ENCODE measurements at regions not wholly inside any gene's neighbourhood (a gene's known extent, or its start where the extent isn't known, plus 50 kb on each side); places are given as distances from the start of the nearest gene placed in this dataset.

DNA sequence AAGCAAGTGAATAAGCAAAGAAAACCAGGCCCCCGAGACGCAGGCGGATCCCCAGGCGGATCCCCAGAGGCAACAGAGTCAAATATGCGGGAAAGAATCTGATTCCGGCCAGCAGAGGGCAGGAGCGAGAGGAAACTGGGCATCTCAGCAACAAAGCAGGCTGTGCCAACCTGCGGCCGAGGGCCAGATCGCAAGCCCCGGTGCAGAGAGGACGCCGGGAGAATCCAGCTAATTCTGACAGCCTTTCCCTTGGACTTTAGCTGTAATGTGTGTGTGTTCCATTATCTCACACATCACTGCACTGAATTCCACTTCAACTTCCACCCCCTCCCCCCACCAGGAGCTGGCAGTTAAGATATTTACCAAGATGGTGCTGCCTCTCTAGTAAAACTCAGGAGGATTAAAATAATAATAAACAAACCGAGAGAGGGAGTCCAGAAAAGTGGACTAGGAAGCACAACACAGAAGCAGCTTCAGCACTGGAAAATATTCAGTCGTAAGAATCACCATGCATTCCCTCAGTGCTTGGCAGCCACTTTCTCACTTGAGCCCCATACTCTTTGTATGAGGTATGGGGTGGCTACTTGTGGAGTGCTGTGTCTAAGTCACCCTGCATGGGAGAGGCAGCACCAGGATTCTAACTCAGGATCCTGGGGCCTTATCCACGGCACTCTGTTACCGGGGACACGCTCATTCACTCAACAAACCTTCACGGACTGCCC, 66.2 kb upstream of the SNX9 start:
- peak; percentile 51 for DNase-seq (ENCODE audit: low spot score)

DNA sequence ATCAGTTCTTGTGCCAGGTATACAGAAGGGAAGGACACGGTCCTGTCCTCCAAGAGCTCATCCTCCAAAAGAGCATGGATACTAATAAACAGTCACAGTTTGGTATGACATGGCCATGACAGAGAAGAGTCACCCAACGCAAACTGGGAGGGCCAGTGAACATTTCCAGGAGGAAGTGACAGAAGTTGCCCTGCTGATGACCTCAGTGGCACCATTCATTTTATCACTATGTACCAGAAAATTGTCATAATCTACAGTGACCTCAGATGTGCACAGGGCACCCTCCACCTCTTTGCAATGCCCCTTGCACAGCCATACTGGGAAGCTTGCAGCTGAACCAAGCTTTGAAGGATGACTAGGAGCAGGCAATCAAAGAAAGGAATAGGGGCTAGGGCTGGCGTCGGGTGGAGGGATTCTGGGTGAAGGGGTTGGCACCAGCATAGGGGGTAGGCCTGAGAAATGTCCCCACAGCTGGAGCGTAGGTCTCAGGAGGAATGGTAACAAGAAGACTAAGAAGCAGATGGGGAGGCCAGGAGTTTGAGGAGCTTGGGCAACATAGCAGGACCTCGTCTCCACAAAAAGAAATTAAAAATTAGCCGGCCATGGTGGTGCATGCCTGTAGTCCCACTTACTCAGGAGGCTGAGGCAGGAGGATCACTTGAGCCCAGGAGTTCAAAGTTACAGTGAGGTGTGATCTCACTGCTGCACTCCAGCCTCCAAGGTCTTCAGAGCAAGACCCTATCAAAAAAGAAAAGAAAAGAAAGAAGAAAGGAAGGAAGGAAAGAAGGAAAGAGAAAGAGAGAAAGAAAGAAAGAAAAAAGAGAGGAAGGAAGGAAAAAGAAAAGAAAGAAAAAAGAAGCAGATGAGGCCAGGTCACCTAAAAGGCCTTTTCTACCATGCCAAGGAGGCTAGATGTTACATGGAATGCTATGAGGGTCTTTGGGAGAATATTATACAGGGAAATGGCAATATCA, 65.3 kb upstream of the SNX9 start:
- DNase-seq (ENCODE audit: low spot score), result no peak

- no peak for DNase-seq (ENCODE audit: low spot score)
Measured at GRCh38 chr6:157758516-157759023, 64.5 kb upstream of the SNX9 start.

DNA sequence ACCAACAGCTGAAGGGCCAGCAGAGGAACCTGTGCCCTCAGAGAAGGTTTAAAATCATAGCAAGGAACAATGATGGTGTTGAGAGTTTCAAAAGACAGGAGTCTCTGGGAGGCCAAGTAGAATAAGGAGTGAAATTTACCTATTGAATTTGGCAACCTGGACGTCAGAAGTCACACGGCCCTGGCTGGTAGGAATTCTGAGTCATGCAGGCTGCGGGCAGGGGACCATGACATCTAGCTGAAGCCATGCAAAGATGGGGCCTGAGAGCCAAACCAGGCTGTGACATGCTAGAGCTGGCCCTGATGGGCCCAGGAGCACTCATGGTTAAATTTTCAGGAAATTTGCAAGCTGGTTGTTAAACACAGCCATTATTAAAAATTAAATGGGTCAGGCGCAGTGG, 64.0 kb upstream of the SNX9 start:
- DNase-seq (ENCODE audit: low spot score), result no peak

DNA sequence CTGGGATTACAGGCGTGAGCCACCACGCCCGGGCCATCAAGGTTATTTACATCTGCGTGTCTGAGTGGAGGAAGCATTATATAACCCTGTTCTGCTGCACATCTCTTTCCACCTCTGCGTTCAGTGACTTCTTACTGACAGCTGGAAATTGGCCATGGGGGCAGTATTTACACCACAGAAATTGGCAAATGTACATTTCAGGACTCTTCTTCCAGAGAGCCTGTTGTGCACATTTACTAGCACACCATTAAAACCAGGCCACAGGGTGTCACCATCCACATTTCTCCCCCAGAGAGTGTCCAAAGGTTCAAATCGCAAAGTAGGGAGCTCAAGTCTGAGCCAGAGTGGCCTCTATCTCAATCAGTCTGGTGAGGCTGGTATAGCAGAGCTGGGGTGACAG, 62.9 kb upstream of the SNX9 start:
- no peak for DNase-seq (ENCODE audit: low spot score)

- DNase-seq (ENCODE audit: low spot score), result no peak
Measured at GRCh38 chr6:157760589-157761330, 62.3 kb upstream of the SNX9 start.

DNA sequence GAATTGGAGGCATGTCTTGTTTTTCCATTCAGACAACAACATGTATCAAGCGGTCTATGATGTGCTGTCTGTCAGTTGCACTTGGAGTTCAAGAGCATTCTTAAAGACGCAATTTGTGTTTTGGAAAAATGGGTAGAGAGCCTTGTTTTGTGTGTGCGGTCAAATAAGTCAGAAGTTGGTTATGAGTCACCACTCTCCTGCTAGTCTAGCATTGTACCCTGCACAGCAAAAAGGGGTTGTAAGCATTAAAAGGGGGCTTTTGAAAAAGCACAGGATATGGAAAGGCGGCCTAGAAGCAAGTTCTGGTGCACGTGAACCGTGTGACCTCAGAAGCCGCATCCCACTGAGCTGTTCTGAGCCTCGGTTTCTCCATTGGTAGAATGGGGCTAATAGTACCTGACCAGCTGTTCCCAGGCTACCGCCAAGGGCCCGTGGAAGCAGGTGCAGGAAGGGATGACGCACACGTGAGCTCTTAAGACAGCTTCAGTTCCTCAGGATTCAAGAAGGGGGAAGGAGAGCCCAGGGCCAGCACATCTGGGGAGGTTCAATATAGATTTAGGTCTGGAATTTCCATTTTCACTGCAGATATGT, 61.6 kb upstream of the SNX9 start:
- DNase-seq (ENCODE audit: low spot score), result no peak

DNA sequence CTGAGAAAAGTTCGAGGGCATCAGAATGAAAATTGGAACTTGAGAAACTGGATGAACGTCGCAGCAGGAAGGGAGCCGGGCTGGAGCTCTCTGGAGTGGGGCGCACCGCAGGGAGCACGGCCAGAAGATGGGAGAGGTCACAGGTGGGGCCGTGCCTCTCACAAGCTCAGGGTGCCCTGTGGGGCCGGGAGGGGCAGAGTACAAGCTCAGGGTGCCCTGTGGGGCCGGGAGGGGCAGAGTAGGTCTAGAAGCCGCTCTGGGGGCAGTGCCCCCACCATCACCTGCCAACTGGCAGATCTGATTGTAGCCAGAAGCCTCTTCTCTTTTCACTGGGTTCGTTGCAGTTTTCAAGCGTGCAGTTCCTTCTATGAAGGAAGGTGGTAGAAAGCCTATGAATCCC, 61.1 kb upstream of the SNX9 start:
- no peak for DNase-seq (ENCODE audit: low spot score)

DNA sequence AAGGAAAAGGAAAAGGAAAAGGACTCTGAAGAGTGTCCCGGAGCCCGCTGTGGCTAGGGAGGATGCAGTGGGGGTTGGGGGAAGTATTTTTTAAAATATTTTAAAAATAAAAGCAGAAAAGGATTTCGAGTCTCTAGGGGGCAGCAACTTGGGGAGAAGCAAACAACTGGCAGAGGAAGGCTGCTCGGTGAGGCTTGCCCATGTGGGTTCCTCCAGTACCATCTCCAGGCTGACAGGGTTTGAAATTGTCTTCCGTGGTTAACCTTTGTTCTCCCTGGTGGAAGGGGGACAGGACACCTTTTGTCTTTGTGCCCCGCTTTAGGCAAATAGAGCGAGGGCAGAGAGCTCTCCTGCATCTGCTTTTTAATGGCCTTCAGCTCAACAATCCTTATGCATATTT, 60.4 kb upstream of the SNX9 start:
- DNase-seq (ENCODE audit: low spot score), result no peak

GRCh38 chr6:157763129-157763903, 59.7 kb upstream of the SNX9 start:
- no peak for DNase-seq (ENCODE audit: low spot score)

GRCh38 chr6:157763904-157764177, 59.2 kb upstream of the SNX9 start:
- DNase-seq (ENCODE audit: low spot score), result no peak

DNA sequence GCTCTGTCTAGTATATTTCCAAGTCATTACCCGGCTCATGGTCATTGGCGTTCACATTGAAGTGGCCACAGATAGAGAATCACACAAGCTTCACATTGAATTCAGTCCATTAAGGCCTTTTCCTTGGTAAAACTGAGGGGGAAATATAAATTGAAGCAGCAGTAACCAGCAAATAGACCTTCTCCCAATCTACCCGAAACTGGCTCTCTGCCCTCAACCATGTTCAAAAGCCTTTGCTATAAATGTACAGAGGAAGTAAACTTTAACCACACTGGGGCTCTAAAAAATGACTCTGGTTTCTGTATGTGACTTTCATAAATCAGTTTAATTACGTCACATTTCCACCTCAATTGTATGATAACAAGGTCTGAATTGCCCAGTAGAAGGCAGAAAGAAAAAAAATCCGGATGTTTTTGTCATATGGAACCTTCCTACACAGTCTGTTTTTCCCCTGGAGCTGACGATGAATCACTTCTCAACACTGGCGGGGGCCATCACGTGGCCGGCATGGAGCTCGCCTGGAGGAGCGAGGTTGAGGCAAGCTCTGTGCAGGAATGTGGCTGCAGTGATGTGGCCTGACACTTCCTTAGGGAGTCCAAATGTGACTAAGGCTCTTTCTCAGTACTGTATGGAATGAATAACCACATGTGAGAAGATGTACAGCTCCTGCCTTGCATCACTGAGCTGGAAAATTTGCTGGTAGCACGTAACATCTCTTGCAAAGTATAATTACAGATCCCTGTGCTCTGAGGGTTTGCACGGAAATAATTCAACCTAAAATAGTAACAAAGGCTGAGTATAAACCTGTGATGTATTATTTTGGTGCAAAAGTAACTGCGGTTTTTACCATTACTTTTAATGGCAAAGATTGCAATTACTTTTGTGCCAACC, 58.6 kb upstream of the SNX9 start:
- DNase-seq (ENCODE audit: low spot score), result peak; percentile 83

- no peak for DNase-seq (ENCODE audit: low spot score)
Measured at GRCh38 chr6:157766901-157767774, 55.9 kb upstream of the SNX9 start.

DNA sequence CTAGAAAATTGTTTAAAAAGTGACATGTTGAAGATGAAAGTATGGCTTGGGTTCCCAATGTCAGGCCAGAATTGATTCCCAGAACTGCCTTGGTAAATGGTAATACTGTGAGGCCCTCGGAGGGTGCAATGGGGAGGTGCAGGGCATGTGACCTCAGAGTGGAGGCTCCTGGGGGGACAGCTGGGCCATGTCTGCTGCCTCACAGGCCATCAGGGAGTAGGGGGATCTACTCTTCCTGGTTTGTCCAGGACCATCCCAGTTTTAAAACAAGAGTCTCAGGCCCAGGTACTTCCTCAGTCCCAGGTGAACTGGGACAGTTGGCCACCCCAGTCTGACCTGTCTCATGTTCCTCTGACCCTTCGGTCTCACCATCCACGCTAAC, 55.3 kb upstream of the SNX9 start:
- no peak for DNase-seq (ENCODE audit: low spot score)

DNA sequence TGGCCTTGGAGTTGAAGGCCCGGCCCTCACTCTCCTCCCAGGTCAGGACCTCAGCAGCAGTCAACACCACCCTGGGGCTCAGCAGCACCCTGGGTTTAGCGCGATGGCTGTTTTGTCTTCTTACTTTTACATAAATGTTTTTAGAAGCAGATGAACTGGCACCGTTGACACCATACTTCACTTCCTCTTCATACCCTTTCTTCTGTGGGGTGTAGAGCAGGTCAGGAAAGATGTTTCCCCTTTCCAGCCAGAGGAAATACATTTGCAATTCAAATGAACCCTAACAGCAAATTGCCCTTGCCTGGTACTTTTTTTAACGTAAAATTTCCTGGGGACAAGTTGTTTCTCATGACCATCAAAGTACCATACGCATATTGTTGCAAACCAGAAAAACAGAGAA, 54.7 kb upstream of the SNX9 start:
- DNase-seq (ENCODE audit: low spot score), result no peak

- DNase-seq (ENCODE audit: low spot score), result no peak
Measured at GRCh38 chr6:157768863-157769551, 54.0 kb upstream of the SNX9 start.

DNA sequence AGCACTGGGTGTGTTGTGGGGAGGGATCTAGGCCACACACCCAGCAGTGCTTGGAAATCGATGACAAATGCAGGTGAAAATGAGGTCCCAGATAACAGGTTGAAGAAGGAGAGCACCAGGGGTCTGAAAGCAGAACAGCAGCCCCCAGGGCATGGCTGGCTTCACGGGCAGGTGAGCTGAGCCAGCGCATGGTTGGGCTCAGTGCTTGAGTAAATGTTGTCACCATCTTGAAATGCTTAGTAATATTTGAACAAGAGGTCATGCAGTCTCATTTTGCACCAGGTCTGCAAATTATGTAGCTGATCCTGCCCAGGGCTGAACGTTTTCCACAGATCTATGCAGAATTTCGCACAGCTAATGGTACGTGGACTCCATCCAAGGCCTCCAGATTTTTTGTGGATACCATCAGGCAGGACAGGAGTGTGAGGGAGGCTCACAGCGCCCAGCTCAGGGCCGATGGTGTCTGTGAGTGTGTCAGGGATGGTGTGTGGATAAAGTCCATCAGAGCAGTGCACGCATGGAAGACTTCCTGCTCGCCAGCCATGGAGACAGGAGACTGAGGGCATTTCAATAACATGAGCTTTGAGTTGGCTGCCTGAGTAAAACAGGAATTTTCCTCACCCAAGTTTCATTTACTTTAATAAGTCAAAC, 53.1 kb upstream of the SNX9 start:
- DNase-seq (ENCODE audit: low spot score), result no peak

- no peak for DNase-seq (ENCODE audit: low spot score)
Measured at GRCh38 chr6:157770946-157771345, 52.1 kb upstream of the SNX9 start.
